NCI-H526 (cell line): ENCODE measurements at regions not wholly inside any gene's neighbourhood (a gene's known extent, or its start where the extent isn't known, plus 50 kb on each side); places are given as distances from the start of the nearest gene placed in this dataset.
A peak's percentile ranks its signal among the peaks of the same experiment; 100 is the strongest.
"Not testable (repeated sequence)": the region's sequence is repeated elsewhere in the genome, so short reads cannot be mapped to it uniquely, and the experiment has no call there.

Source experiments
- DNase-seq, 2 experiments: peaks; one replicate each; lab custom pipeline; 2025; lab: John Stamatoyannopoulos, UW

DNA sequence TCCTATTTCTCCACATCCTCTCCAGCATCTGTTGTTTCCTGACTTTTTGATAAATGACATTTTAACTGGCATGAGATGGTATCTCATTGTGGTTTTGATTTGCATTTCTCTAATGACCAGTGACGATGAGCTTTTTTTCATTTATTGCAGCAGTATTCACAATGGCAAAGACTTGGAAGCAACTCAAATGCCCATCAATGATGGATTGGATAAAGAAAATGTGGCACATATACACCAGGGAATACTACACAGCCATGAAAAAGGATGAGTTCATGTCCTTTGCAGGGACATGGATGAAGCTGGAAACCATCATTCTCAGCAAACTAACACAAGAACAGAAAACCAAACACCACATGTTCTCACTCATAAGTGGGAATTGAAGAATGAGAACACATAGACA lies 329.0 kb upstream of the DAB2 start:
- not testable (repeated sequence) for DNase-seq

DNA sequence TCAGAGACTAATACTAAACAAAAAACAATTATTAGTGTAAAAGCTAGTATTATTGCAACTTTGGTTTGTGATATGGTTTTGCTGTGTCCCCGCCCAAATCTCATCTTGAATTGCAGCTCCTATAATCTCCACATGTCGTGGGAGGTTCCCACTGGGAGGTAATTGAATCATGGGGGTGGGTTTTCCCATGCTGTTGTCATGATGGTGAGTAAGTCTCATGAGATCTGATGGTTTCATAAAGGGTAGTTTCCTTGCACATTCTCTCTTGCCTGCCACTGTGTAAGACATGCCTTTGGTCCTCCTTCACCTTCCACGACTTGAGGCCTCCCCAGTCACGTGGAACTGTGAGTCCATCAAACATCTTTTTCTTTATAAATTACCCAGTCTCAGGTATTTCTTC lies 325.9 kb upstream of the DAB2 start:
- no peak for DNase-seq

DNA sequence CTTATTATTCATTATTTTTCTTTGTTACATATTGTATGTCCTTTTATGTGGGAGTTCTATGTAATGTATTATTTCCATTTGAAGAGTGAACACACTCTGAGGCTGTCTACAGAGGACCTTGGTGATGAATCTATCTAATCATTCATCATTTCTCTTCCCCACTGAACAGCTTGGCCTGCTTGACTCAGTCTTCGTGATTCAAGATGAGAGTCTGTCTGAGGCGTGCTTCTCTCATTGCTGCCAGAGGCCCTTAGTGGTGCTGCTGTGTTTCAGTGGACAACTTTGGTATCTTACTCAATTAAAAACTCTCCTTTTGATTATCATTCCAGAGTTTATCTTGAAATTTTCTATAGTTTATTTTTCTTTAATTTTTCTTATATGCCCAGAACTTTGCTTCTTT lies 318.1 kb upstream of the DAB2 start:
- DNase-seq = no peak

DNA sequence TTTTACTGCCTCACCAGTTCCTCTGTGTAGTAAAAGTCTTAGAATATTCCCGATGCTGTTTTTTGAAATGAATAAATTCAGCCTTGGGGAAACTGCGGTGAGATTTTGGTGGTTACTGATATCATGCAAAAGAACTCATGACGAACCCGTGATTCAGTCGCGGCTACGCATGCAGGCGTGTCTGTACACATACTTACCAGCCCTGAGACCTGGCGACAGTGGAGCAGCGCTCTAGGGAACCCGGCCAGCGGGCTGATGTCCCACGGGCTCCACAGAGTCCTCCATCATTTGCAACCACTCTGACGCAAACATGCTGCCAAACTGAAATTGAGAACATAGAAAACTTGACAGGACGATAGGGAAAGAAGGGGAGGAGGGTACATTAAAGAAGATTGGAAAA lies 315.6 kb upstream of the DAB2 start:
- no peak for DNase-seq

DNA sequence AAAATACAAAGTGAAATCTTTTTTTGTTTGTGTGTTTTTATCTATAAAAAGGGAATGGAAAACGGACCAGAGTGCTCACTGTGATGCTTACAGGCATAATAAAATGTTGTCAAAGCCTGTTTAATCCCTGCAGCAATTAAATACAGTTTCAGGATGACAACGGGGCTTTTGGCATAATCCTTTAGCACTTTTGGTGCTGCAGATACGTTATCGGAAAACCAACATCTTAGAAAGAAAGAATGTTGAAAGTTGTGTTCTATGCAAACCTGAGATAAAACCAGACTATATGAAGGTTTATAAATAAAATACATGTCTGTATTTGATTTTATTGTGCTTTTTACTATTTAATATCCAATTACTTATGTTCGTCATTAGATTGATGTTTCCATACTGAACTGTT lies 307.4 kb upstream of the DAB2 start:
- no peak for DNase-seq

DNA sequence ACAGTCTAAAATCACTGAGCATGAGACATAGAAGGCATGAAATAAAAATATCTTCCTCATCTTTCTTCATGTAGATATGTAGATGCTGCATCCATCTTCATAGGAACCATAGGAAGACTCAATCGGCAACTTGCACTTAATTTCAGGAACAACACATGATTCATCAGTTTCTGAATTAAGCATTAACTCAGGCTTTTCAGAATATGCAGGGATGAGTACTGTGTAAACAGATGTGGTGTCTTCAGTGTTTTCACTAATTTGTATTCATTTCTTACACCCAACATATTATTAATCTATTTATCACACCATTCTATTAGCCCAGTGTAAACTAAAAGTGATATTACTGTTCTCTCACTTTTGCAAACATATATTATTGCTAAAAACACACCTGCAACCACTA lies 305.9 kb upstream of the DAB2 start:
- DNase-seq = no peak

DNA sequence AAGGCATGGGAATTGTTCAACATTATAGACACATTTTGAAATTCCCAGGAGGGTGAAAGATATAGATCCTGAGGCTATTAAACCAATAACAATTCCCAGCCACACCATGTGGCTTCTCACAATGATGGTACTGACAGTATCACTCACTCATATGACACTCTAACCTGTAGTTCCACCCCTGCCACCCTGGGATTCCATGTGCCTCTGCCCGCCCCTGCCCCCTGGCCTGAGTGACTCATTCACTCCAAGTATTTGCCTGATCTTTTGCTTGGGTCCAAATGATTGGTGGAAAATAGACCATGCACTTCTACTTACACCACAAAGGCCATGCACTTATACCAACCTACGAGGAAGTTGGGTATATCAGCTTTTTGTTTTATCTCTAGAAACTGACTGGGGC lies 305.2 kb upstream of the DAB2 start:
- no peak for DNase-seq

DNA sequence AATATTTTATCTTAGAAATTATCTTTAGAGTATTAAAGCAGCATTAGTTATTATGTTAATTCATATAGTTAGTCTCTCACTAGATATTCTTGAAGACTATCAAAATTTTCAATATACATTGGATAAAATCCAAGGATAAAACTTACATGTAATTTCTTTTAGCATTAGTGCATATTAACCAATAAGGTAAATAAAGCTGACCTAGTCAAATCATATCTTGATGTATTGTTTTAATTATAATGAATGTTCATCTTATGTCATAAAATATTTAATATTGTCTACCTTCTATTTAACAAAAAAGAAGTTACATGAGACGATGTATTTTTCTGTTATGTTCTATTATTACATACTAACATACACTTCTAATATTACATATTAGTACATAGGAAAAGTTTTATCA lies 301.7 kb upstream of the DAB2 start:
- DNase-seq = no peak

DNA sequence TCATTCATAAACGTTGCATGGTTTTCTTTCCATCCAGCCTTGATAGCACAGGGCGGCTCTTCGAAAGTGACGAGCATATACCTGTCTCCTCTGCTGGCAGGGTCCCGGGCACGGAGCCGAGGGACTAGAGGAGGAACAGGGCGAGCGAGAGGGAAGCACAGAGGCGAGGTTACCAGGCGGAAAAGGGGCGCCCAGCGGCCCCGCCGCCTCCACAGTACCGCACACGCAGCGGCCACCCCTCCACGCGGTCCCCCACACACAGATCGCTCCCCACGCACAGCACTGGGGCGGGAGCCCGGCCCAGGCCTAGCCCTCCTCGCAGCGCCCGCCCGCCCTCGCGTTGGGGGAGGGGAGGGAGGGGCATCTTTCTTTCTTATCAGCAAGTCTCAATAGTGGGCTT lies 296.6 kb upstream of the DAB2 start:
- no peak for DNase-seq

DNA sequence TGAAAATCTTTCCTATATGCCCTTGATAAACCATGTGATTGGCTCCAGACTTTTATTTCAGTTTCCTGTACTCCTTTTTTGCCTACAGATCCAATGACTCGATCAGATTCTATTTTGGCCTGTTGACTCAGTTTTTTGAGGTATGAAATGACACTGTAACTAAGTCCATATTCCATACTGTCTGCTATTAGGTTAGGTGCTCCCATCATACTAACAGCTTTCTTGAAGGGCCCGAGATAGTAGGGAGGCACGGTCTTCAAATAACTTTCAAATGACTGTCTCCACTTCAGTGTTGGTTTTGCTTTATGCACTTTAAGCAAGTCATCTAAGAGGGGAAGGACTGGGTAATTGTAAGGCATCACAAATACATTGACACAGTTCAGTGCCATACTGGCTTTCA lies 295.4 kb upstream of the DAB2 start:
- DNase-seq = no peak

DNA sequence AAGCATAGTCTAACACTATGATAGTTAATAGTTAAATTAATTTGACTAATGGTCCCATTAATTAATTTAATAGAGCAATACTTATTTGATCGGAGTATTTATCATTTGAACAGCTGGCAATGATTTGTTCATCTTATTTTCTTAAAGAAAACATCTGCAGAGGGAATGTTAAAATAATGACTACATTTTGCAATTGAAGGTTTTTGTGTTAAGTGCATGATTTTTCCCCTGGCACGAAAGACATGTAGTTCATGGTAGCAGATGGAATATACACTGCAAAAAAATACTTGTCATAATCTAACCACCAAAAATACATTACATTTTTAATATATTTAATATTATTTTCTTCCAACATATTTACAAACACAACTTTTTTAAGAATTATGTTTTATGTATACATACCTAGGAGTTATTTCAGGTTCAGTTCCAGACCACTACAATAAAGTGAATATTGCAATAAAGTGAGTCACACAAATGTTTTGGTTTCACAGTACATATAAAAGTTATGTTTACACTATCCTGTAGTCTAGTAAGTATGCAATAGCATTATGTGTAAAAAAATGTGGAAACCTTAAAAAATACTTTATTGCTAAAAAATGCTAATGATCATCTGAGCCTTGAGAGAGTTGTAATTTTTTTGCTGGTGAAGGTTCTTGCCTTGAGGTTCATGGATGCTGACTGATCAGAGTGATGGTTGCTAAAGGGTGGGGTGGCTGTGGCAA lies 292.6 kb upstream of the DAB2 start:
- no peak for DNase-seq

DNA sequence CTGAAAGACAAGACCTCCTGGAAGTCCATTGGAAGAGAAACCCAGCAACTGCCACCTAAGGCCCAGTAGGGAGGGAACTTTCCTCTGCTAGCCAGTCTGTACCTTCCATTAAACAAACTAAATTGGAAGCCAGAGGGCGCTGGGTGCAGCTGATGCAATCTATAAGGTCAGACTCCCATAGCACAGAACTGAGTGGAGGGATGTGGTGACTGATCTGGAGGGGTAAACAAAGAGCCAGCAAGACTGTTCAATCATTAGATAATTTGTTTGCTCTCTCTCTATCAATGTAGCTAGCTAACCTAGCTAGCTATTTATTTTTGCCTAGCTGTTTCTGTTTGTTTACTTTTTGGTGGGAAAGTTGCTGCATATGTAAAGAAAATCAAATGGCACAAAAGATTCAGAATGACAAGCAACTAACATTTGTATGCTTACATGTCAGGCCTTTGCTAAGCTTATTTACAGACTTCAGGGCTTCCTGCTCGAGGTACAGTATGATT lies 291.8 kb upstream of the DAB2 start:
- DNase-seq = peak; percentile 21 to 62

DNA sequence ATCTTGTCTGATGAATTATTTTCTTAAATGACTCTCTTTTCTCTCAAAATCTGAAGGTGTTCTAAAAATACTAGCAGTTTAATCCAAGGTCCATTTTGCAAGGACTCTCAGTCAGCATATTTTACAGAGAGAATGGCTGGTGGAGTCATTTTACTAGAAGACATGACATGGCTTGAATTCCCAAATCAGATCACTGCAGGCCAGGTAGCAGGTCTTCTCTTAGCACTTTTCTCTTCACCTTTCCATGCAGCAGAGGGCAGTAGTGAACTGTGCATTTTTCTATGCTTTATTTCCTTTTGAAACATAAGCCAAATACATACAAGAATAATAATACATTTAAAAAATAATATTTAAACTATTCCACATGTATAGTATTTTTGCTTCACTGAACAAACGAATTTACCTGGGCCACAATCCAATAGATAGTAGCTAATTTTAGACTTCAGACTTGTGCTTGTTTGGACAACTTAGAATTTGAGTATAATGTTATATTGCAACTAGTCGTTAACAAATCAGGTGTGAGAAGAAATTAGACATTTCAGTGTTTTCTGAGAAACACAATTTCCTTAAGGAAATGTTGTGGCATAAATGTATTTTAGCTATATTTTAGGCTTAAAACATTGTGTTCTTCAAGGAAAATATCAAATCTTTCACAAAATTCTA lies 289.4 kb upstream of the DAB2 start:
- DNase-seq = peak; percentile 7 to 67

DNA sequence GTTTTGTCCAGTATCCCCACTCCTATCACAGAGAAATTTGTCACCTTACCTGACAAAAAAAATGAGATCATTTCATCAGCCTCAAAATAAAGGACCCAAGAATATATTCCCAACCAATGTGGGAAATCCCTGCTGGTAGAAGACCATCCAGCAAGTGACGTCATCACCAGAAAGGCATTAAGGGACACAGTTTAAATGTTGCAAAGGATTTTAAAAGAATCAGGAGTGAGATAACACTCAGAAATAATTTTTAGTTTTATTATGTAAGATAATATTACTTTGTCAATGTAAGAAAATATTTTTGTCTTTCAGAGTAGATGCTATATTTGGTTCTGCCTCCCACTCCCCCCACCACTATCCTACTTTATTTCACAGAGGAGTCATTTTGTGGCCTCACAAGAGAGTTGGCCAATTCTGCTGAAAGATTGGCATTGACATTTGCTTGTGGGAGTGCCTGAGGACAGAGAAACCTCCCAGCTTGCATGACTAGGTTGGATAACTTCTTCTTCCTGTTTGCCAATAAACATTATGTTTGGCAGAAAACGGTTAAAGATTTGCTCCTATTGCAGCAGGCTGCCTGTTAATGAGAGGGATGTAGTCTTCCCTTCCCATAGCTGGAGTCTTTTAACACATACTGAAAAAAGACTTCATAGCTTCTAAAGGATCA lies 288.6 kb upstream of the DAB2 start:
- no peak for DNase-seq

DNA sequence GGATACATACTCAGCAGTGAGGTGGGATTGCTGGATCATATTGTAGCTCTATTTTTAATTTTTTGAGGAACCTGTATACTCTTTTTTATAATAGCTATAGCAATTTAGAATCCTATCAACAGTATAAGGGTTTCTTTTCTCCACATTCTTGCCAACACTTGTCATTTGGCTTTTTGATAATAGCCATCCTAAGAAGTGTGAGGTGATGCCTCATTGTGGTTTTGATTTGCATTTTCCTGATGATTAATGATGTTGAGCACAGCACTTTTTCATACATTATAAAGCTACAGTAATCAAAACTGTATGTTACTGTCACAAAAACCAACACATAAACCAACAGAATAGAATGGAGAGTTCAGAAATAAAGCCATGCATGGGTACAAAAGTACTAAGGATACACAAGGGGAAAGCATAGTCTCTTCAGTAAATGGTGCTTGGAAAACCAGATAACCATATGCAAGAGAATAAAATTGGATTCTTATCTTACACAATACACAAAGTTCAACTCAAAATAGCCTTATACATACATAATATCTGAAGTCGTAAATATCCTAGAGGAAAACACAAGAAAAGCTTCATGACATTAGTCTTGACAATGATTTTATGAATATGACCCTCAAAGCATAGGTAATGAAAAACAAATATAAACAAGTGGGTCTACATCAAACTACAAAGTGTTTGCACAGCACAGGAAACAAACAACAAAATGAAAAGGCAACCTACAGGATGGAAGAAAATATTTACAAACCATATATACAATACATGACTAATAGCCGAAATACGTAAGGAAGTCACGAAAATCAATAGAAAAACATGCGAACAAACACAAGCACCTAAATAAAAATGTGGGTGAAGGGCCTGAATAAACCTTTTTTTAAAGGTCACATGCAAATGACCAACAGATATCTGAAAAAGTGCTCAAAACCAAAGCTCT lies 287.8 kb upstream of the DAB2 start:
- no peak for DNase-seq

DNA sequence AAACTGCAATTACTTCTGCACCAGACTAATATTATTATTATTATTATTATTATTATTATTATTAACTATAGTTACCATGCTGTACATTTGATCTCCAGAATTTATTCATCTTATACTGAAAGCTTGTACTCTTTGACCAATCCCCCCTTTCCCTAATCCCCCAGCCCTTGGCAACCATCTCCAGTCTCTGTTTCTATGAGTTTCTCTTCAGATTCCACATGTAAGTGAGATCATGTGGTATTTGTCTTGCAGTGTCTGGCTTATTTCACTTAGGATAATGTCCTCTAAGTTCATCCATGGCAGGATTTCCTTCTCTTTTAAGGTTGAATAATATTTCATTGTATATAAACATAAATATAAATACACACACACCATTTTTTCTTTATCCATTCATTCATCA lies 287.0 kb upstream of the DAB2 start:
- DNase-seq = no peak

DNA sequence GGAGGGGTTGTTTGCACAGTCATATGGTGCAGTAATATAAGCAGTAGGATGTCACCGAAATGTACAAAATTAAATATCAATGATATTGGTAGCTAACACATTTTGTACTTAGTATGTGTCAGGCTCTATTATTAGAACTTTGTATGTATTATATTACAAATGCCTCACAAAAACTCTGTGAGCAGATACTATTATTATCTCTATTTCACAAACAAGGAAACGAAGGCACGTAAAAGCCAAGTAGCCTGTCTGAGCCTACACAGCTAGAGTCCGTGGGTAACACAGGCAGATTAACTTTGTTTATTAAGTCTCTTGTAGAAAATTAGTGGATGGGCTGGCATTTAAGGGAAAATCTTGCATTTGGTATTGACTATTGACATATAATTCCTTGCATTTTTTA lies 284.3 kb upstream of the DAB2 start:
- no peak for DNase-seq

DNA sequence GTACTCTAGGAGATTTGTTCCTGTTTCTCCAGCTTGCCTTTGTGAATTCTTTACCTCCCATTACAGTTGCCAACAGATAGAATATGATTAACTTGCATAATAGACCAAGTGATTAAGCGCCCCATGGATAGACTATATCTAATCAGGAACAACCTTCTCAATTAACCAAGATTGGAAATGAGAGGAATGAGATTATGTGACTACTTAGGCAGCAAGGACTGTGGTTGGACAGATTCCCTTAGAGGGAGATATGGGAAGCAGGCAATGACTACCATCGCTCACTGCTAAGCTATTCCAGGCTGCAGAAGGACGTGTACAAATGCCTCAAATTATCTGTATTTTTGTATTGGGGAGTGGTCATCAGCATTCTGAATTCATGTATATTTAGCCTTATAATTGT lies 278.1 kb upstream of the DAB2 start:
- DNase-seq = no peak

DNA sequence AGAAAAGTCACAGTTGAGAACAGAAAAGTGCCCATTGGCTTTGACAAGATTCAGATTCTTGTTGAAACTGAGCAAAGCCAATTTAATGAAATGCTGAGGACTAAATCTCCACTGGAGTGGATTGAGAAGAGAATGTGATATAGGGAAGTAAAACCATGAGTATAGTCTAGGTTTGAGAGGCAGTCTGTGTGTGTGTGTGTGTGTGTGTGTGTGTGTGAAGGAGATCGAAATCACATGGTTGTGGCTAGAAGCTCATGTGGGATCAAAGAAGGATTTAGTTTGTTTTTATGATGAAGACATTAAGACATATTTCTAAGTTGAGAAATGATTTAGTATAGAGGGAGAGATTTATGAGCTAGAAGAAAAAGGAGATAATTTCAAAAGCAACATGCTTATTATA lies 275.7 kb upstream of the DAB2 start:
- DNase-seq = no peak

DNA sequence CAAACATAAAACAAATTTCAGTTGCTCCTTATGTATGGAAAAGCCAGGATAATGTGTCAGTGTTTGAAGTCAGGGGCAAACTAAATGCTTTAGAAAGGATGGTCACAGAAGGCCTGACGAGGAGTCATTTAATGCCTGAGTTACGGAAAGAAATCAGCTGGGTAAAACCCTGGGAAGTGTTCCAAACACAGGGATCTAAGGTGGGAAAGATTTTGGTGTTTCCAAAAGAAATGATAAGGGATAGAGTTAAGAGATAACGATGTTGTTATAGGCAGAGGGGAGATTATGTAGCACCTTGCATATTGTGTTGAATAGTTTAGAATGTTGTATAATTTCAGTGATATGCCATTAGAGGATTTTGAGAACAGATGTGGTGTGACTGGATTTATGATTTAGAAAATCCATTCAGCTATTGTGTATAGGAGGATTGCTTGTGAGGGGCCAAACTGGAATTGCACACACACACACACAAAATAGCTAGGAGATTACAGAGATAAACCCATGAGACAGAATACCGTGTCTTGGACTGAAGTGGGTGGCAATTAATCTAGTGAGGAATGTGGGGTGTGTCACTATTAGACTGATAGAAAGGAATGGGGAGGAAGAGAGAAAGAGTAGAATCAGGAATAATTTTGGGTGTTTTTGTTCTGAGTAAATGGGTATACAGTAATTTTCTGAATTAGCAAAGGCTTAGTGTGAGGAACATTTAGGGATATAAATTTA lies 274.2 kb upstream of the DAB2 start:
- no peak for DNase-seq

DNA sequence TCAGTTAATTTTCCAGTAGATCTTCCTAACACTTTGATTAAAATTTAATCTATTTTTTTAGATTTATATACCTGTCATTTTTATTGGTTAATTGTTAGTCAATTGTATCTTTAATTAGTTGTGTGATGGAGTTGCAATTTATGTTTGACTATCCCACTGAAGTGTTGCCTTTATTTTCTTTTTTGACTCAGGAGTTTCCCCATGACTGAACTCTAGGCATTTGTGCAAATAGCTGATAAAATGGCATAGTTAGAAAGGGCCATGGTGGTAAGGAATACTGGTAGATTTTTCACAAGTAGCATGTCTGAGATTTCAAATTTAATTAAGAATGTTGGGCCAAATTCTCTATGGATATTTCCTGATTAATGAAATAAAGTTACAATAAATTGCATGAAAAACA lies 273.1 kb upstream of the DAB2 start:
- no peak for DNase-seq
